ENCODE measurements at regions not wholly inside any gene's neighbourhood (a gene's known extent, or its start where the extent isn't known, plus 50 kb on each side); places are given as distances from the start of the nearest gene placed in this dataset.

DNA sequence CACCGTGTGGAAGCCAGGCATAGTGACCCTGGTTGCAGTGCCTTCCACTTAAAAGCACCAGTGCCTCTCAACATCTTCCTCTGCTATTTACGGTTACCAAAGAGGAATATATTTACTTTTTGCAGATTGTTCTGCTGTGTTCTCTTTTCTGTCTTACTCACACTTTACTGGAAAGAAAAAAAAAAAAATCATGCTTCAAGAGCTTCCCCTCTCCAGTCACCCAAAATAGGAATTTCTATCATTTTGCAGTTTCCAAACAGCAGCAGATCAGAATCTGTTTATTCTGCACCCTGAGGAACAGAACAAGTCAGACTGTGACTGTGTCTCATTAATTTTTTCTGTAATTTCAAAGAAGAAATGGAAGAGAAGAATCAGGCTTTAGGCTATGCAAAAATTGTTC lies 96.1 kb downstream of the KCNJ2 start:
- H3K4me1 ChIP-seq (ENCODE audit: control insufficient read depth, insufficient read depth, low read length) = no peaks in the 10 kb centered on the region
- H3K56ac ChIP-seq (ENCODE audit: extremely low read depth, insufficient read depth, low read length) = no peak overlapping the region
- no CpG with 5 or more reads among the region's 2 CpGs for WGBS, 2 experiments (ENCODE audit: extremely low coverage in 2 of 2, insufficient read length in 1 of 2)
- no peak overlapping the region for H3K18ac ChIP-seq (ENCODE audit: low read depth, low read length)
- ATAC-seq (ENCODE audit: low read depth) (no peak), DNase-seq (no peak)
- H4K91ac ChIP-seq (ENCODE audit: insufficient read depth, low read depth, low read length) = no peak overlapping the region
- H4K5ac ChIP-seq (ENCODE audit: low read depth, low read length) = no peak overlapping the region
- H2AFZ ChIP-seq (replicated peaks; ENCODE audit: low read length, poor library complexity) = no peak overlapping the region
- H2BK20ac ChIP-seq (ENCODE audit: low read depth, low read length) = no peak overlapping the region
- no peak overlapping the region for H3K23ac ChIP-seq (ENCODE audit: low read depth, low read length)
- ChIA-PET POLR2A (ENCODE audit: unreplicated experiment) (no interaction called here), CTCF (no interaction called here)
- in situ Hi-C loops (cut with MboI; ENCODE audit: low sequenced_read_pairs) = no loop called here
- H3K27me3 ChIP-seq (ENCODE audit: control insufficient read depth, insufficient read depth, low read length) = no peaks in the 10 kb centered on the region; the same call in 1 of the 2 replicates
- H2BK120ac ChIP-seq (ENCODE audit: low read depth, low read length) = no peak overlapping the region
- H3K4me3 ChIP-seq (ENCODE audit: insufficient read depth, low read depth, low read length) = no peak overlapping the region
- no peak for TF ChIP-seq NFE2L2 (IDR thresholded peaks at IDR 0.05; ENCODE audit: low read depth, low read length)
- TF ChIP-seq POLR2A (IDR thresholded peaks at IDR 0.05; ENCODE audit: low read depth, low read length) = no peak
- no peak for TF ChIP-seq MAFK (IDR thresholded peaks at IDR 0.05; ENCODE audit: low read depth, low read length)
- no peak for TF ChIP-seq RCOR1 (IDR thresholded peaks at IDR 0.05; ENCODE audit: insufficient replicate concordance, low read length)
- TF ChIP-seq SMC3 (IDR thresholded peaks at IDR 0.05; ENCODE audit: low read depth, low read length) = no peak
- no peak for TF ChIP-seq RAD21 (IDR thresholded peaks at IDR 0.05; ENCODE audit: low read length)
- TF ChIP-seq CEBPB (IDR thresholded peaks at IDR 0.05; ENCODE audit: low read depth, low read length) = no peak
- no peaks in the 10 kb centered on the region for H3K9me3 ChIP-seq (ENCODE audit: control insufficient read depth, insufficient read depth, low read length)
- H3K9ac ChIP-seq (ENCODE audit: low read depth, low read length) = no peak overlapping the region
- H3K4ac ChIP-seq (ENCODE audit: low read depth, low read length) = no peak overlapping the region
- H2AK5ac ChIP-seq (ENCODE audit: low read depth, low read length) = no peak overlapping the region
- no peak overlapping the region for H2AK9ac ChIP-seq (replicated peaks; ENCODE audit: low read depth, low read length, poor library complexity)
- H2BK15ac ChIP-seq (ENCODE audit: low read depth, low read length) = no peak overlapping the region
- no peak overlapping the region for H3K4me2 ChIP-seq (ENCODE audit: low read depth, low read length)
- no peaks in the 10 kb centered on the region for H3K36me3 ChIP-seq (ENCODE audit: control insufficient read depth, insufficient read depth, low read length)
- H2BK5ac ChIP-seq (ENCODE audit: low read depth, low read length, poor library complexity, severe bottlenecking) = no peak overlapping the region
- H3K9me1 ChIP-seq (ENCODE audit: insufficient read depth, low read length) = no peaks in the 10 kb centered on the region
- no peak overlapping the region for H3K27ac ChIP-seq (ENCODE audit: insufficient read depth, low read length)
- H3K79me1 ChIP-seq (ENCODE audit: low read depth in 1 of 2, low read length in 2 of 2) = no peaks in the 10 kb centered on the region
- H4K20me1 ChIP-seq (ENCODE audit: insufficient read depth, low read length) = no peaks in the 10 kb centered on the region
- dilution Hi-C loops (cut with HindIII; ENCODE audit: low sequenced_read_pairs, unreplicated experiment) = no loop called here
- no peak overlapping the region for H4K8ac ChIP-seq (ENCODE audit: low read depth in 2 of 2, low read length in 2 of 2)
- no TSS peak for BruUV-seq (replicated peaks)
- no peak overlapping the region for H3K14ac ChIP-seq (replicated peaks; ENCODE audit: low read depth, low read length)
- intact Hi-C loops (cut with micrococcal nuclease) = no loop called here

All from IMR-90 (cell line).